Neural progenitor cell (in vitro differentiated cells): ENCODE measurements at regions not wholly inside any gene's neighbourhood (a gene's known extent, or its start where the extent isn't known, plus 50 kb on each side); places are given as distances from the start of the nearest gene placed in this dataset.

Experiments used
- DNase-seq: peaks from one replicate; pipeline ENCODE4 v3.0.0-alpha.2; 2016; ENCODE audit warnings: low spot score
- H2AFZ ChIP-seq: fragments of 200-600 bp; sonication (generic); replicated peaks from 2 replicates; pipeline ENCODE4 v1.6.1; 2016; ENCODE audit warnings: antibody characterized with exemption
- H3F3A ChIP-seq: fragments of 200-600 bp; sonication (generic); 2 replicates; pipeline ENCODE4 v1.6.1; 2016; ENCODE audit warnings: antibody characterized with exemption, low read depth
- H3K27ac ChIP-seq: fragments of 200-600 bp; sonication (generic); 2 replicates; pipeline ENCODE4 v1.5.1; 2016; ENCODE audit warnings: mild to moderate bottlenecking
- H3K27me3 ChIP-seq: fragments of 200-600 bp; sonication (generic); 2 replicates; pipeline ENCODE4 v1.6.1; 2016; ENCODE audit warnings: mild to moderate bottlenecking, moderate library complexity
- H3K36me3 ChIP-seq: fragments of 200-600 bp; sonication (generic); 2 replicates; pipeline ENCODE4 v1.5.1; 2016
- H3K4me1 ChIP-seq: fragments of 200-600 bp; sonication (generic); 2 replicates; pipeline ENCODE4 v1.6.1; 2016; ENCODE audit warnings: mixed run types
- H3K4me2 ChIP-seq: fragments of 200-600 bp; sonication (generic); 2 replicates; pipeline ENCODE4 v1.6.1; 2016
- H3K4me3 ChIP-seq: fragments of 200-600 bp; sonication (generic); 2 replicates; pipeline ENCODE4 v1.5.1; 2016
- H3K79me2 ChIP-seq: fragments of 200-600 bp; sonication (generic); 2 replicates; pipeline ENCODE4 v1.6.1; 2016; ENCODE audit warnings: low read depth
- H3K9ac ChIP-seq: fragments of 200-600 bp; sonication (generic); 2 replicates; pipeline ENCODE4 v1.6.1; 2016
- H3K9me3 ChIP-seq: fragments of 200-600 bp; sonication (generic); 2 replicates; pipeline ENCODE4 v1.5.1; 2016; ENCODE audit warnings: low read depth
- H4K20me1 ChIP-seq: fragments of 200-600 bp; sonication (generic); 2 replicates; pipeline ENCODE4 v1.6.1; 2016; ENCODE audit warnings: low read depth
- H3K27ac Mint-ChIP-seq: 3 replicates; pipeline ENCODE4 v1.8.0; 2021; ENCODE audit warnings: mixed read lengths
- H3K27me3 Mint-ChIP-seq: 2 replicates; pipeline ENCODE4 v1.8.0; 2022; ENCODE audit warnings: low read depth, mild to moderate bottlenecking, inconsistent platforms, moderate library complexity, mixed read lengths; ENCODE audit not compliant: insufficient read depth
- H3K36me3 Mint-ChIP-seq: 3 replicates; pipeline ENCODE4 v1.8.0; 2021; ENCODE audit warnings: mixed read lengths
- H3K4me1 Mint-ChIP-seq: 3 replicates; pipeline ENCODE4 v1.8.0; 2021; ENCODE audit warnings: mixed read lengths
- H3K4me3 Mint-ChIP-seq: 3 replicates; pipeline ENCODE4 v1.8.0; 2021; ENCODE audit warnings: mild to moderate bottlenecking, moderate library complexity, mixed read lengths
- H3K9me3 Mint-ChIP-seq: 3 replicates; pipeline ENCODE4 v1.8.0; 2020; ENCODE audit warnings: mixed read lengths
- EZH2 ChIP-seq: fragments of 200-600 bp; sonication (generic); IDR thresholded peaks from 2 replicates; pipeline ENCODE4 v1.6.1; 2017; ENCODE audit warnings: antibody characterized with exemption, mild to moderate bottlenecking, moderate library complexity
- EZH2phosphoT487 ChIP-seq: fragments of 200-600 bp; sonication (generic); IDR thresholded peaks from 2 replicates; pipeline ENCODE4 v1.6.1; 2017; ENCODE audit warnings: antibody characterized with exemption
- TF ChIP-seq, protein P1 (sequence below): fragments of 200-600 bp; sonication (generic); IDR thresholded peaks from 2 replicates; pipeline ENCODE4 v1.5.1; 2017; ENCODE audit warnings: antibody characterized with exemption, mild to moderate bottlenecking

- DNase-seq = no peak
- no peak overlapping the region for H3K4me3 ChIP-seq
- no peaks in the 10 kb centered on the region for H3K9me3 Mint-ChIP-seq
These were observed 103.7 kb upstream of the MEIS1 start for GRCh38 chr2:66331176-66331575.

GRCh38 chr2:66329081-66329605, 105.8 kb upstream of the MEIS1 start:
- H3K4me3 ChIP-seq = no peak overlapping the region
- no peak for TF ChIP-seq EZH2
- no peak for TF ChIP-seq EZH2phosphoT487
- TF ChIP-seq, protein P1, sequence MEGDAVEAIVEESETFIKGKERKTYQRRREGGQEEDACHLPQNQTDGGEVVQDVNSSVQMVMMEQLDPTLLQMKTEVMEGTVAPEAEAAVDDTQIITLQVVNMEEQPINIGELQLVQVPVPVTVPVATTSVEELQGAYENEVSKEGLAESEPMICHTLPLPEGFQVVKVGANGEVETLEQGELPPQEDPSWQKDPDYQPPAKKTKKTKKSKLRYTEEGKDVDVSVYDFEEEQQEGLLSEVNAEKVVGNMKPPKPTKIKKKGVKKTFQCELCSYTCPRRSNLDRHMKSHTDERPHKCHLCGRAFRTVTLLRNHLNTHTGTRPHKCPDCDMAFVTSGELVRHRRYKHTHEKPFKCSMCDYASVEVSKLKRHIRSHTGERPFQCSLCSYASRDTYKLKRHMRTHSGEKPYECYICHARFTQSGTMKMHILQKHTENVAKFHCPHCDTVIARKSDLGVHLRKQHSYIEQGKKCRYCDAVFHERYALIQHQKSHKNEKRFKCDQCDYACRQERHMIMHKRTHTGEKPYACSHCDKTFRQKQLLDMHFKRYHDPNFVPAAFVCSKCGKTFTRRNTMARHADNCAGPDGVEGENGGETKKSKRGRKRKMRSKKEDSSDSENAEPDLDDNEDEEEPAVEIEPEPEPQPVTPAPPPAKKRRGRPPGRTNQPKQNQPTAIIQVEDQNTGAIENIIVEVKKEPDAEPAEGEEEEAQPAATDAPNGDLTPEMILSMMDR = no peak
- no peak for DNase-seq
- no peak overlapping the region for H3K27ac ChIP-seq
- peaks cover 14% of the 10 kb centered on the region for H3K4me1 ChIP-seq
- Mint-ChIP-seq H3K4me3 (no peak overlapping the region), H3K4me1 (peaks cover 23% of the 10 kb centered on the region), H3K27ac (no peak overlapping the region), H3K36me3 (no peaks in the 10 kb centered on the region), H3K27me3 (no peaks in the 10 kb centered on the region), H3K9me3 (no peaks in the 10 kb centered on the region)
- no peak overlapping the region for H3K9ac ChIP-seq
- H2AFZ ChIP-seq = peak overlapping the region; percentile 69
- H3K27me3 ChIP-seq = no peaks in the 10 kb centered on the region
- H4K20me1 ChIP-seq = no peaks in the 10 kb centered on the region
- H3K4me2 ChIP-seq = no peak overlapping the region
- no peaks in the 10 kb centered on the region for H3K36me3 ChIP-seq
- no peaks in the 10 kb centered on the region for H3F3A ChIP-seq
- H3K79me2 ChIP-seq = no peaks in the 10 kb centered on the region
- H3K9me3 ChIP-seq = no peaks in the 10 kb centered on the region

More at GRCh38 chr2:66331176-66331575, 103.7 kb upstream of the MEIS1 start:
- Histone ChIP-seq H2AFZ (no peak overlapping the region), H3K9me3 (no peaks in the 10 kb centered on the region), H3K27ac (no peak overlapping the region), H3K4me1 (peaks cover 22% of the 10 kb centered on the region), H3K4me2 (no peak overlapping the region), H3F3A (no peaks in the 10 kb centered on the region), H4K20me1 (no peaks in the 10 kb centered on the region), H3K9ac (no peak overlapping the region), H3K36me3 (no peaks in the 10 kb centered on the region), H3K79me2 (no peaks in the 10 kb centered on the region), H3K27me3 (no peaks in the 10 kb centered on the region)
- no peaks in the 10 kb centered on the region for H3K36me3 Mint-ChIP-seq
- no peak overlapping the region for H3K4me3 Mint-ChIP-seq
- peak overlapping the region; percentile 28 for H3K27ac Mint-ChIP-seq
- H3K4me1 Mint-ChIP-seq = peaks cover 25% of the 10 kb centered on the region
- TF ChIP-seq, protein P1 = no peak
- TF ChIP-seq EZH2 (no peak), EZH2phosphoT487 (no peak)
- no peaks in the 10 kb centered on the region for H3K27me3 Mint-ChIP-seq

- Histone ChIP-seq H3K36me3 (no peaks in the 10 kb centered on the region), H3F3A (peaks cover 7% of the 10 kb centered on the region), H3K4me3 (no peak overlapping the region), H4K20me1 (no peaks in the 10 kb centered on the region), H2AFZ (no peak overlapping the region), H3K79me2 (no peaks in the 10 kb centered on the region), H3K9me3 (no peaks in the 10 kb centered on the region), H3K9ac (no peak overlapping the region), H3K27ac (no peak overlapping the region), H3K27me3 (no peaks in the 10 kb centered on the region), H3K4me1 (peaks cover 26% of the 10 kb centered on the region), H3K4me2 (no peak overlapping the region)
- peaks cover 36% of the 10 kb centered on the region for H3K4me1 Mint-ChIP-seq
- no peaks in the 10 kb centered on the region for H3K9me3 Mint-ChIP-seq
- no peak overlapping the region for H3K27ac Mint-ChIP-seq
- no peaks in the 10 kb centered on the region for H3K36me3 Mint-ChIP-seq
- TF ChIP-seq EZH2phosphoT487 (no peak), EZH2 (no peak)
- TF ChIP-seq, protein P1 = no peak
- DNase-seq = no peak
- peaks cover 2% of the 10 kb centered on the region for H3K27me3 Mint-ChIP-seq
- no peak overlapping the region for H3K4me3 Mint-ChIP-seq
These were observed 107.7 kb upstream of the MEIS1 start for GRCh38 chr2:66327066-66327740.
